HG03045 (cell line): ENCODE measurements at regions not wholly inside any gene's neighbourhood (a gene's known extent, or its start where the extent isn't known, plus 50 kb on each side); places are given as distances from the start of the nearest gene placed in this dataset.
"Not testable (repeated sequence)": the region's sequence is repeated elsewhere in the genome, so short reads cannot be mapped to it uniquely, and the experiment has no call there.

Experiments
- ATAC-seq: cut with Tn5 transposase; IDR thresholded peaks from one replicate; pipeline ENCODE4 v1.9.1; 2021; ENCODE audit warnings: mild to moderate bottlenecking, moderate library complexity; ENCODE audit not compliant: unreplicated experiment

DNA sequence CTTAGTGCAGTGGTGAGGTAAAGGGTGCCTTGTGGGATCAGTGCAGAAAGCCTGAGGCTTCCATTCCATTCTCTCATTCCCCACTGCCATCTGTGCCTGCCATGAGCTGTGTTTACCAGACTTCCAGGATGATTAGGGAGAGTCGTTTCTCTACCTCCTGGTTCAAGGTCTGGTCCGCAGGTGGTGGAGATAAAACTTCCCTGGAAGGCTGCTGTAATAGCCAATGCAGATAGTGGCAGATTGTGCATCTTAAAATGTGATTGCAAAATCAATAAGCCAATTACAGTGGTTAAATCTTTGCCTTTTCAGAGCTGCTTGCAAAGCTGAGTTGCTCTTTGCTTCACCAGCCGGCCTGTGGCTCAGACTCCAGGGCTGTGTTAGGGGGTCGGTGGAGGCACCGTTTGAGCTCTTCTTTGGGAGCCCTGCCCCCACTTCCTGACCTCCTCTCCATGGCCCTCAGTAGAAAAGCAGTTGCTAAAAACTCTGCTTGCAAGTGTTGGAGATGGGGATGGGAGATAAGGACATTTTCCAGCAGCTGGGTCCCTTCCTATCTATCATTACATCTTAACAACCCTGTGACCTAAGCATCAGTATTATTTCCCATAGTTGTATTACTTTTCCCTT lies 95.2 kb upstream of the HS6ST1 start:
- ATAC-seq = no peak

DNA sequence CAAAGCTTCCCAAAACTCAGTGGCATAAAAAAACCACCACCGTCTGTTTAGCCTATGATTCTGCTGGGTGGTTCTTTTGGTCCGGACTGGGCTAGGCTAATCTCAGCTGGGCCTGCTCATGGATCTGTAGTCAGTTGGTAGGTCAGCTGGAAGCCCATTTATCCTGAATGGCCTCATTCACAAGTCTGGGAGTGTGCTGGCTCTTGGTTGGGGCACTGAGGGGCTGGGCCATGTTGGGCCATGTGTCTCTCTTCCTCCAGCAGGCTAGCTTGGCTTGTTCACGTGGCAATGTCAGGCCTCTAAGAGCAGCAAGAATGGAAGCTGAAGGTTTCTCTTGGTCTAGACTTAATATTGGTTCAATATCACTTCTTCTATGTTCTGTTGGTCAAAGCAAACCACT lies 95.7 kb upstream of the HS6ST1 start:
- ATAC-seq = no peak

DNA sequence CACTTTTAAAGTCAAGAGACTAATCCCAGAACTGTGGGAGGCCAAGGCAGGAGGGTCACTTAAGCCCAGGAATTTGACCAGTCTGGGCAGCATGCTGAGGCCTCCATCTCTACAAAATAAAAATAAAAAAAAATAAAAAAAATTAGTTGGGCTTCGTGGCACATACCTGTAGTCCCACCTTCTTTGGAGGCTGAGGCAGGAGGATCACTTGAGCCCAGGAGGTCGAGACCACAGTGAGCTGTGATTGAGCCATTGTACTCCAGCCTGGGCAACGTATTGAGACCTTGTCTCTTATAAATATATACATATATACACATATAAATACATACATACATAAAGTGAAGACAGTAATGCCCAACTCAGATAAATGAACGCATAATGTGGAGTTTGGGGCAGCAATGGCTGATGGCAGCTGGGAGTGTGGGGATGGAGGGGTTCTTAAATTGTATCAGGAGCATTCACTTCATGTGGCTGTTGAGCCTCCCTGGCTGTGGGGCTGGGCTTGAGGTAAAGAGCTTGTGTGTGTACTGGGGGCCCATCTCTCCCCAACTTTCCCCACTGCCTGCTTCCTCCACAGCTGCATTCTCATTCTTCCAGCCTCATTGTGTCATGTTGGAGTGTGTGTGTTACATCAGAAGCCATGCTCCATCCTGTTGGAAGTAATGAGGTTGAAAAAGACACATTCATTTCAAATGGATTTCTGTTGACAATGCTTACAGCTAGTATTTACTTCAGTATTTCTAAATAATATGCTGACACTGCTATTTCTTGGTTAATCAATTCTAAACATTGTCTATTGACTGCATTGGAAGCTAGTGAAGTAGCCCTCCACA lies 96.5 kb upstream of the HS6ST1 start:
- no peak for ATAC-seq

DNA sequence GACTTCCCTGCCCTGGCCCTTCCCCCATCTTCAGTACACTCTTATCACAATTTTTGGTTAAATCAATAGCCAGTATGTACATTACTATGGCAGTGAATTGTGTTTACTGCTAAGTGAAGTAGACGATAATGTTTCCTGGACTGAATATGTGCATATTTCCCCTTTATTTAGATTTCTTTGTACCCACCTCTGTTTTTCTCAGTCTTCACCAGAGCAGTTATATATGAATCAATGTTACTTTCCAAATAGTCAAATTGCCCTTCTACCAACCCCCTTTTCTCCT lies 97.1 kb upstream of the HS6ST1 start:
- no peak for ATAC-seq

DNA sequence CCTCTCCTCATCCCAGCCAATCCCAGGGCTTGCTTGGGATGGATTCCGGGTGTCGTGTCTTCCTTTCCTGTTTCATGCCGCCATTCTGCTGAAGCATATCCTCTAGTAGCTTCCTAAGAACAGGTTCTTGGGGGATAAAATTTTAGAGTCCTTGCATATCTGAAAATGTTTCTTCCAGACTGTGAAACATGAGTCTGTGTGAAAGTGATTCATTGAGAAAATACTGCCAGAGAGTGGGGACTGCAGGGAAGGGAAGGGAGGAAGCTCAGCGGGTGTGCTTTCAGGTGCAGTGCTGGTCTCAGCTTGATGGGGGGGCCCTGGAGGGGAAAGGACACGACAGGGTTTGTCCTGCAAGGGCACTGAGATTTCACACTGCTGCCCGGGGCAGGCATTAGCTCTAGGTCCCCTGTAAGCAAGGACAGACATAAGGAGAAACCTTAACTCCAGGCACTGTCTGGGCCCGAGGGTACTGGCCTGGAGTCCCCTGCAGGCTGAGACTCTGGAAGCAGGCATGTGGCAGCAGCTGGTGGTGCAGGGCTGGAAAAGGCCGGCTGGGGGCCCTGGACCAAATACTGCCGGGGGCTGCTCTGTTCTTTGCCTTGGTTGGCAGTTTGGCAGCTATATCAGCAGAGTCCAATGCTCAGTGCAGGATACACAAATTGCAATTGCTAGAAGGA lies 97.6 kb upstream of the HS6ST1 start:
- no peak for ATAC-seq

DNA sequence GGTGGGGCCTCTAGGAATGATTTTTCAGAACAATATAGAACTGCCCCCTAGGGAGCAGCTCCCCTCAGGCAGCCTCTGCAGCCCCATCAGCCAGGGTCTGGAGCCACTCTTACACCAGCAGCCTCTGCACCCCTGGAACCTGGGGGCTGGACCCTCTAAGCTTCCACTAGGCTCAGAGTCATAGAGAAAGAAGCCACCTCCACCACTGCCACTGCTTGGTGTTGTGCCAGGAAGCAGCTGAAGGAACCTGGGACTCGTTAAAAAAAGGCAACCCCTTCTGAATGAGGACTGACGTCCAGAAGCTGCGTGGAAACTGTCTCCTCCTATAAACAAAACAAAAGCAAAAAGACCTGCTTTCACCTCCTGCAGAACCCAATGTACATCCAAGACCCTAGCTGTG lies 98.1 kb upstream of the HS6ST1 start:
- ATAC-seq = no peak

DNA sequence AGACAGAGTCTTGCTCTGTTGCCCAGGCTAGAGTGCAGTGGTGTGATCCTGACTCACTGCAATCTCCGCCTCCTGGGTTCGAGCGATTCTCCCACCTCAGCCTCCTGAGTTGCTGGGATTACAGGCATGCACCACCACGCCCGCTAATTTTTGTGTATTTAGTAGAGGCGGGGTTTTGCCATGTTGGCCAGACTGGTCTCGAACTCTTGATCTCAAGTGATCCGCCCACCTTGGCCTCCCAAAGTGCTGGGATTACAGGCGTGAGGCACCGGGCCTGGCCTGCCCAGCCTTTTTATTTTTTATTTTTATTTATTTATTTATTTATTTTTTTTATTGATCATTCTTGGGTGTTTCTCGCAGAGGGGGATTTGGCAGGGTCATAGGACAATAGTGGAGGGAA lies 98.6 kb upstream of the HS6ST1 start:
- not testable (repeated sequence) for ATAC-seq

DNA sequence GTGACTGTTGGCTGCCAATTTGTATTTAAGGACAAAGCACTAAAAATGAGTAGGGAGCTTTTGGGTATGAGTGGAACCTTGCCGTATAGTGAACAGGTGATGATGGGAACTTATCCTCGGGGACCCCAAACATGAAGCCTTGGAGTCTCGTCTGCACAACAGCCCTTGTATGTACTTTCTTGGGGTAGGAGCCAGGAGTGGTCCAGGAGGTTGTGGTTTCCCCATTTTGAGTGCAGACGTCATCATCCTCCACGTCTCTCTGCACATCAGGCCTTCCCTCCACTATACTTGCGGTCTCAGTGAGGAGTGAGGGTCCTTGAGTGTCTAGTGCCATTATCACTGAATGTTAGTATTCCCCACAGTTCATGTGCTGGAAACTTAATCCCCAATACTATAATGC lies 101.5 kb upstream of the HS6ST1 start:
- no peak for ATAC-seq

DNA sequence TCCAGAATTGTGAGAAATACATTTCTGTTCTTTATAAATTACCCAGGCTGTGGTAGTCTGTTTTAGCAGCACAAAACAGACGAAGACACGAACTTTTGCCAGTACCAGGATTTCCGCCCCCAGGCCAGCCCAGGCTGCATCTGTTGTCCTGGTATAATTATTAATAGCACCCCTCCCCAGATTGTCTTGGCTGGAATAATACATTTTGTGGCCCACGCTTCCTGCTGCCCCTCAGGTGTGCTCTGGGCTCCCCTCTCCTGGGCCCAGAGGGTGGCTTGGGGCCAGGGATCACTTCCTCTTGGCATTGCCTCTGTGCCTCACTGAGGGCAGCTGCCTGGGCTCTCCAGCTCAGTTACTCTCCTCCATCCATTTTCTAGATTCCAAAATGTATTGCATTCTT lies 102.1 kb upstream of the HS6ST1 start:
- no peak for ATAC-seq

DNA sequence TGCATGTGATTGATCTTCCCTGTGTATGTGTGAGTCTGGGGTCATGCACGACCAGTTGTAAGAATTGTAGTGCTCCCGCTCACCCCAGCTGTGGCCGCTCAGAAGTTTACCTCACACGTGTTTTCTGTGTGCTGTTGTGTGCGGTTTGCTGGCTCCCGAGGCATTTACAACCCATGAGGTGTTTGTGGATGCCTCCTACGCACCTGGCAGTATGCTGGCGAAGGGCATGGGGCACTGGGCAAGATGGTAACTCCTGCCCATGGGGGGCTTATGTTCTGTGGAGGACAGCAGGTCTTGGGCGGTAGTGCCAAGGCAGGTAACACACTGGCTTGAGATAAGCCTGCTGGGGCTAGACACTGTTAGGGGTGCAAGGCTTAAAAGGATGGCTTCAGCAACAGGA lies 102.6 kb upstream of the HS6ST1 start:
- no peak for ATAC-seq

DNA sequence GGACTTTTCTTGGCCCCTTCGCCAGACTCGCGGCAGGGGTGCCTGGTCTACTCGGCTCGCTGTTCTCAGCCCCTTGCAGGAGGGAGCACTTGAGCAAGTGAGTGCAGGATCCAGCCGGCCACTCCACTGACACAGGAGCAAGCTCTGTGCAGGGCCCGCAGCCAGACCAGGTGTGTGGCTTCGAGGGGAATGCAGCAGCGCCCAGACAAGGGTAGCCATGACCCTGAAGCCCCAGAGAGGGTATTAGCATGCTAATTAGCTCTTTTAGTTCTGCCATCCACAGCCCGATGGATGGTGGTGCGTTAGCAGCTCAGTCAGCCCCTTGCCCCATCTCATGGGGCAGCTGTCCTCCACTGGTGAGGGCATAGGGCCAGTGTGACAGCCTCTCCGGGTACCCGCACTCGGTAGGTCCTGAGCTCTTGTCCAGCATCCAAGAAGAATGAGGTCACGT lies 103.2 kb upstream of the HS6ST1 start:
- ATAC-seq = no peak

DNA sequence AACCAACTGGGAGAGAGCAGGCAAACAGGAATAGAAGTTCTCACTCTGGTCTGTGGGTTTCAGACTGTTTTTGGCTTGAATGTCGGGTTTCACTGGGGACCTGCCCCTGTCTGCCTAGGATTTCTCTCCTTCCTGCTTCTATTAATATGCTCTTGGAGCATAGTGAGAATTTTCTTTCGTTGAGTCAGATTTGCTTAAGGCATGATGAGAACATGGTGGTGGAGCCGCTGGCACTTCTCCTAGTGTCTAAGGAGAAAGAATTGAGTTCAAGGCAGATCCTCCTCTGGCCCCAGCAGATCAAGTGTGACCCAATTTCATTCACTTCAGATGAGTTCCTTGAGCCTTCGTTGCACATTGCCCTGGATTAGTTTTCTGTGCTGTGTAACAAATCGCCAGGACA lies 103.9 kb upstream of the HS6ST1 start:
- ATAC-seq = no peak

DNA sequence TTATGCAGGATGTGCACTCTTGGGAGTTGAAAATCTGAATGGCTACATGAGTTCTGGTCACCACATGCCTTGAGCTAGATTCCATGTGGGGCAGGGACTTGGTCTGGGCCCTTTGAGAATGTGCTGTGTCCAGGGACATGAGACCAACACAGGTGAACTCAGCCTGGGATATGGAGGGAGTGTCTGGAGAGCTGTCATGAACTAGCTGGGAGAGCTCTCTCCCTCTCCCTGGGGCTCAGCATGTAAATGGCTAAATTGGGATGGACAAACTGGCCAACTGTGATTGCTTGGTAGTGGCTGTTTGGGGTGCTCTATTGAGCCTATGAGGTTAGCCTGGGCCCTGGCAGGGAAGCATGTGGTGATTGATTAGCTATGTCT lies 105.1 kb upstream of the HS6ST1 start:
- ATAC-seq = no peak

DNA sequence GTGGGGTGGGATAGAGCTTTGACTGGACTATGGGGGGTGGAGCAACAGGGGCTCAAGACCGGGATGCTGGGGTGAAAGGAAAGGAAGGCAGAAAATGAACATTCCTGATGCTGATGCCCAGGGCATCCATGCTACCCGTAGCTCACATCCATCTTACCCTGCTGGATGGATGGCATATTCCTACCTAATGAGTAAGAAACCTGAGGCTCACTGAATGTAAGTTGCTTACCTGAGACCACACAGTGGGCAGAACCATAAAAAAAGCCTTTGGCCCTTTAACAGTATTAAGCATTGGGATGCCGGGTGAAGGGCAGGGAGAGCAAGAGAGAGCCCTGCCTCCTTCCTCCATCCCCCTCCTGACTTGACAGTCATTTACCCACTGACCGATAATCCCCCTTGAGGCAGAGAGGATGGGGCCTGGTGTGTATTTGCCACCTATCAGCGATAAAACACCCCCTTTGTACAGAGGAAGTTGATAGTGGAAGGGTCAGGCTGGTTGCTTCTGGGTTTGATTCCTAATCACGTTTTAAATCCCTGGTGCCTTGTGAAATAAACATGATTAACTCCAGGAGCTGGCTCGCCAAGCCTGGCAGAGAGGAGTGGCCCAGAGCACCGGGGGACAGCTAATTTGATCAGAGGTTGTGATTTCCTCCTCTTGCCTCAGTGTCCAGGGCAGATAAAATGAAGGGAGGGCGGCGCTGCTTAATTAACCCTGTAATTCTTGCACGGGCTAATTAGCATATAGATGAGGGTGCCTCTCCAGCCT lies 105.9 kb upstream of the HS6ST1 start:
- no peak for ATAC-seq

DNA sequence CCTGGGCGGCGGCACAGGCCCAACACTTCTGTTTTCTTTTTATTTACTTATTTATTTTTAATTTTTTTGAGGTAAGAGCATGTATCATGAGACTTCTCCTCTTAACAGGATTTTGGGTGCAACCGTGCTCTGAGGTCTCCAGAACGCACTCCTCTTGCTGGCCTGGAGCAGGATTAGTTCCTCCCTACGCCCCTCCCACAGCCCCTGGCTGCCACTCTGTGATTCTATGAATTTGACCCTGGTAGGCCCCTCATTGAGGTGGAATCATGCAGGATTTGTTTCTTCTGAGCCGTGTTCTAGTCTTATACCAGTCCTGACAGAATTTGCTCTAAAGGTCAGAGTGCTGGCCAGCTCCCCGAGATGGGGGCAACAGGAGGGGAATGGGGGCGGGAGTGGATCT lies 106.5 kb upstream of the HS6ST1 start:
- no peak for ATAC-seq

DNA sequence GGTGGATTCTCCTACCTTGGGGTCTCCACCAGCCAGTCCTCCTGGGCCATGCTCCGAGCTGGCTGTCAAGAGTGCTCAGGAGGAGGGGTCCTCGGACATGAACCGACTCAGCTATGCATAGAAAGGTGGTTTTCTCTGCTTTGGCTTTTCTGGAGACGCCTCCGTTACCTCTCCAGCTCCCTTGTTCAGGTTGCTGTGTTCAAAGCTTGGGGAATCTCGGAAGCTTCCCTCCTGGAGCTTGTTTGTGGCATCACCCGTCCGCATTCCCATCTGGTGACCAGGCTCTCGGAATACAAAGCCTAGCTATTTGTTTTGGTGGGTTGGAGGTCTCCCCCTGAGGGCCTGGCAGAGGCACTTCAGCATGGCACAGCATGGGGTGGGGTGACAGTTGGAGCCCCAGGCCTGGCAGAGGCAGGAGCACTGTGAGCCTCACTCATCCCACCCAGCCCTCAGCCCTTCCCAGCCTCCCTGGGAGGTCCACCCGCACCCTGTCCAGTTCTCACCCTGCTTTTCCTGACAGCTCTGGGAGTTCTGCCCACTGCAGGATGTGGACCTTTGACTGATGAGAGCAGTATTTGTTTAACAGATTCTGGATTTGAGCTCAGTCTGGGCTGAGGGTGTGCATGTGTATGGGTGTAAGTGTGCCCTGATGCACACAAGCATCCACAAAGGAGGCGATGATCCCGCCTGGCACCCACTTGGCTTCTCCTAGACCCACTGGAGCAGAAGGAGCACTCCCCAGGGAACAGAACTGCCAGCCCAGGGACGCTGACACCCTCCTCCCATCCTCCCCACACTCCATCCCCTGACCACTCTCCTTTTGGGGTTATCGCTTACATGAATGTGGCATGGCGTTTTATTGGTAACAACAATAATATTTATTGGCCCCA lies 107.3 kb upstream of the HS6ST1 start:
- ATAC-seq = no peak

DNA sequence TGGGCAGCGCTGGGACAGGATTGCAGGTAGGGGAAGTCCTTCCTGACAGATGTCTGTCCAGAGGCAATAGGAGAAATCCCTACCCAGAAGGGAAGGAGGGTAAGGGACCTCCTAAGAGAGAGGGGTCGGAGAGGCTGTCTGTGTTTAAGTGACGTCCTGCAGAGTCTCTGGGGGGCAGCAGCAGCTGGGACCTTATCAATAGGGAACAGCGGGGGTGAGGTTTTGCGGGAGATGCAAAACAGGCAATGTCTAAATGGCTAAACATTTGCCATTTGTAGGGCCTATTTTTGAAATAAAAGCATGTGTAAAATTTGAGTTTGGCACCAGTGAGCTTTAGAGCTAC lies 108.7 kb upstream of the HS6ST1 start:
- ATAC-seq = no peak

DNA sequence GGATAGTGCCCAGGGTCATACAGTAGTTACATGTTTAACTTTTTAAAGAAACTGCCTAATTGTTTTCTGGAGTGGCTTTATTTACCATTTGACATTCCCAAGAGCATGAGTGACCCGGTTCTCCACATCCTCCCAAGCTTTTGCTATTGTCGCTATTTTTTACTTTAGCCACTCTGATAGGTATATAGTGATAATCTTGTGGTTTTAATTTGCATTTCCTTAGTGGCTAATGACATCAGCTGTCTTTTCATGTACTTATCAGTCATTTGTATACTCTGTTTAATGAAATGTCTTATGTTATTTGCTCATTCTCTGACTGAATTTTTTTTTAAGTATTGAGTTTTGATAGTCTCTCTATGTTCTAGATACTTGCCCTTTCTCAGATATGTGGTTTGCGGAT lies 109.7 kb upstream of the HS6ST1 start:
- no peak for ATAC-seq

DNA sequence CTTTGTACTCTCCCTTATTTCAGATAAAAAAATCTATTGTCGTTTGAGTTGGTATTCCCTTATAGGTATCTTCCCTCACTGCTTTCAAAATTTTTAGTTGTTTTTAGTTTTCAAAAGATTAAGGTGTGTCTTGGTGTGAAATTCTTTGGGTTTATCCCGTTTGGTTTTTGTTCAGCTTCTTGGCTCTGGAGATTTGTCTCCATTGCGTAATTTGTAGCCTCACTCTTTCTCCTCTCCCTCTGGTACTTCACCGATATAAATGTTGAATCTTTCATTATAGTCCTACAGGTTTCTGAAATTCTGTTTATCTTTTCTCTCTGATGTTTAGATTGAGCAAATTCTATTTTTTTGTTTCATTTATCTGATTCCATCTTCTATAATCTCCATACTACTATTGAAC lies 113.8 kb upstream of the HS6ST1 start:
- no peak for ATAC-seq

DNA sequence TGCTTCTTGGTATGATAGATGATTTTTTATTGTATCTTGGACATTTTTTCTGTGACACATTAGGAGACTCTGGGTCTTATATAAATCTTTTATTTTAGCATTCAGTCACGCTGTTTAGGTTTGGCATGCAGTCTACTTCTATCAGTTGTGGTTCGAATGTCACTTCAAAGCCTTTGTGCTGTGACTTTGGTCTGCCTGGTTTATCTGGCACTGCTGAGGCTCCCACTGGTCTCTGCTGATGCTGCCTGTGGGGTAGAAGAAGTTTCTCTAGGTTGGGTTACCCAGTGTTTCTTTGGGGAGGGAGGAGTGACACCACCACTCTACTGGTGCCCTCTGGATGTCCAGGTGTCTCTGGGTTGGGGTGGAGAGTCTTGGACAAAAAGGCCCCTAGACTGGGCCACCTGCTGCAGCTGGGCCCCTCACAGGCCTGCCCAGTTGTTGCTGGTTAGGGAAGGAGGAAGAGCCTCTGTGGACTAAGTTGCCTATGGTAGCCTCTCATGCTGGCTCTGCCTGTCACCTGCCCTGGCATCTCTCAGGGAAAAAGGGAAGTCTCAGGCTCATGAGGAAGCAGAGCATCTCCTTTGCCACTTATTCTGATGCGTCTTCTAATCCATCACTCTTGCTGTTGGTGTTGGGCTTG lies 115.4 kb upstream of the HS6ST1 start:
- no peak for ATAC-seq
